HG02678 (cell line): ENCODE measurements at regions not wholly inside any gene's neighbourhood (a gene's known extent, or its start where the extent isn't known, plus 50 kb on each side); places are given as distances from the start of the nearest gene placed in this dataset.

ENCODE experiments used
- ATAC-seq: cut with Tn5 transposase; IDR thresholded peaks from one replicate; pipeline ENCODE4 v1.9.1; 2021; ENCODE audit warnings: mild to moderate bottlenecking, moderate library complexity; ENCODE audit not compliant: unreplicated experiment

- ATAC-seq, result no peak
Measured at GRCh38 chr2:20559277-20559676, 91.6 kb downstream of the HS1BP3 start.

GRCh38 chr2:20560011-20560410, 90.9 kb downstream of the HS1BP3 start:
- ATAC-seq, result no peak

GRCh38 chr2:20560891-20561636, 89.8 kb downstream of the HS1BP3 start:
- no peak for ATAC-seq

GRCh38 chr2:20561637-20562454, 89.1 kb downstream of the HS1BP3 start:
- no peak for ATAC-seq

GRCh38 chr2:20562540-20563225, 88.2 kb downstream of the HS1BP3 start:
- no peak for ATAC-seq

DNA sequence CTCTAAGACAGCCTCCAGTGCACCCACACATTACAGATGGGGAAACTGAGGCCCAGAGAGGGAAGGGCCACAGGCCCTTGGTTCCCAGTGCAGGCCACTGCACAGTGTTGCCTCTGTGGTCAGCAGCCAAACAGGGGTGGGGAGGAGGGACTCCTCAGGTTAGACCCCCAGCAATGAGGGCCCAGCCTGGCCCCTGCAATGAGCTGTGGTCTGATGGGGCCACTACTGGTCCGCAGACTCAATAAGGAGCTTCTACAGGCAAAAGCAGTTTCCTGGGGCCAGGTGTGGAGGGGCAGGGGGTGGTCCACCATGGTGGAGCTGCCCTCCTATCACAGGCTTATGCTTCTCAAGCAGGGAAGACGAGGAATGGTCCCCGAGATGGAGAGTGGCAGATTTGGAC, 87.6 kb downstream of the HS1BP3 start:
- ATAC-seq, result no peak

DNA sequence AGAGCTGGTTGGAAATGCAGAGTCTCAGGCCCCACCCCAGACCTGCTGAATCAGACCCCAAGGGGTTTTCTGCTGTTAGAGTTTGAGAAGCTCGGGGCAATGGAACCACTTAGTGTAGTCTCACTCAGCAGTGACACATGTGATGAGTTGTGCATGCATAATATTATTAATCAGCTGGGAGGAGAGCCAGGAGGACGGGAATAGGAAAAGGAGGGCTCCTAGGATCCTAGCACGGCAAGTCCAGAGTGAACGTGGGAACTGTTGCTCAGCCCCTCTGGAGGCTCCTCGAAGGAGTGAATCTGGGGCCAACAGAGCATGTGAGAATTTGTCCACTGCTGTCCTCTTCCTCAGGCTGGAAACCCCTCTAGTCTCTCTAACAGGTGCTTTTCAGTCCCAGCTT, 87.1 kb downstream of the HS1BP3 start:
- ATAC-seq, result no peak

GRCh38 chr2:20565101-20565622, 85.7 kb downstream of the HS1BP3 start:
- no peak for ATAC-seq

- ATAC-seq, result no peak
Measured at GRCh38 chr2:20565623-20566236, 85.2 kb downstream of the HS1BP3 start.

GRCh38 chr2:20566331-20566730, 84.6 kb downstream of the HS1BP3 start:
- no peak for ATAC-seq

GRCh38 chr2:20567159-20567925, 83.6 kb downstream of the HS1BP3 start:
- no peak for ATAC-seq
